CD4-positive, alpha-beta T cell treated with Interferon gamma for 1 hour (primary cell): ENCODE measurements at regions not wholly inside any gene's neighbourhood (a gene's known extent, or its start where the extent isn't known, plus 50 kb on each side); places are given as distances from the start of the nearest gene placed in this dataset.

Experiments
- DNase-seq: peaks from one replicate; pipeline ENCODE4 v3.0.0-alpha.2; 2020

DNA sequence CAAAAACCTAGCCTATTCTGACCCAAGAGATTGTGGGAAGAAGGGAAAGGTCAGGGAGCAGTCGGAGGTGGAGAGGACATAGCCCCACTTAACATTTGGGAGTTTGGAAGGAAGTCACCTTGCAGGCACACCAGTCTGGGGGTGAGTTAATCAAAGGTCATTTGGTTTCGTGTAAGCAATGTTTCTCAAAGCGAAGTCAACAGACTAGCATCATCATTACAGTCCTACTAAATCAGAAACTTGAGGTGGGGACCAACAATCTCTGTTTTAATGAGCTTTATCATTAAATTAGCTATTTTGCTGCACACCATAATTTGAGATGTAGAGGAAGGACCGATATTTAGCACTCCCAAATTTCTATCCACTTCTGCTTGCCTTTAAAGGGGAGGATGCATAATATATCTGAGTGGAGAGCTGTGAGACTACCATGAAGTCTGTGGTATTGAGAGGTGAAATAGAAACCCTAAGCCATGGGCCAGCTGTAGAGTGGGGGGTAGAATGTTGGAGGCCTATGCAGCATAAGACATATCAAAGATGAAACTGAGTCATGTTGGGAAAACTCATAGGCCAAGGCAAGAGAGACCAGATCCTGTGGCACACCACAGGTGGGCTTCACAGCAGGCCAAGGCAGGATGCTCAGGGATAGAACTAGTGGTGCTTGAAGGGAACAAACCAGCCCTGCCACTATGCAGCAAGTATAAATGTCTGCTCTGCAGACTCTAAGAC is 141.7 kb upstream of the ANKFN1 start:
- DNase-seq: no peak

DNA sequence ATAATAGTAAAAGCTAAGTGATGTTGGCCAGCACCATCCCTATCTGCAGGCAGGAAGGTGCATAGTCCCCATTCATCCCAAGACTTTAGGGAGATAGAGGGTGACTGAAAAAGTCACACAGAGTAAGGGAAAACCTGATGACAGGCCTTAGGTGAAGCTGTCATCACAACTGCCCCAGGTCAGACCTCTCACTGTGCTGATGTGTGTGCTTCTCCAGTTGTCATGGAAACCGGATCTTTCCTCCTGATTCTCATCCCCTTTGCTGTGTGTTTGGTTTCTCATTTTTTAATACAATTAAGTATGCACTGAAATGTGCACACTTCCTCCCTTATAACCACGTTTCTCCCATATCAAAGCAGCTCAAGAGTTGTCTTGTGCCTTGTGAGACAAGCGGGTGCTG is 135.1 kb upstream of the ANKFN1 start:
- no peak for DNase-seq

DNA sequence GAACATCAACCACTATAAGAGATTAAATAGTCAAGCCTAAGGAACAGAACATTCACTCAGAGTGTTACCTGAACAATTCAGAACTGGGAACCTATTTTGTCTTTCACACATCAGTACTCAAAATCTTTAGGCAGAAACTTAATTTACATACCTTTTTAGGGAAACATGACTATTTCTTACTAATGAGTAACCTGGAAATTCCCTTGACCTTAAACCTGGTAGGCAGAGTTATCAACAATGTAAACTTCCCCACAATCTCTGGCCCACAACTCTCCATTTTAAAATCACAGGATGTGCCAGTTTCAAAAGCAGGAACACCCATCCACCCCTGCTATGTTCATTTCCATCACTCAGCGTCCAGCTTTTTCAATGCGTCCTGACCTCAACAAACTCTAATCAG is 132.9 kb upstream of the ANKFN1 start:
- DNase-seq: no peak

DNA sequence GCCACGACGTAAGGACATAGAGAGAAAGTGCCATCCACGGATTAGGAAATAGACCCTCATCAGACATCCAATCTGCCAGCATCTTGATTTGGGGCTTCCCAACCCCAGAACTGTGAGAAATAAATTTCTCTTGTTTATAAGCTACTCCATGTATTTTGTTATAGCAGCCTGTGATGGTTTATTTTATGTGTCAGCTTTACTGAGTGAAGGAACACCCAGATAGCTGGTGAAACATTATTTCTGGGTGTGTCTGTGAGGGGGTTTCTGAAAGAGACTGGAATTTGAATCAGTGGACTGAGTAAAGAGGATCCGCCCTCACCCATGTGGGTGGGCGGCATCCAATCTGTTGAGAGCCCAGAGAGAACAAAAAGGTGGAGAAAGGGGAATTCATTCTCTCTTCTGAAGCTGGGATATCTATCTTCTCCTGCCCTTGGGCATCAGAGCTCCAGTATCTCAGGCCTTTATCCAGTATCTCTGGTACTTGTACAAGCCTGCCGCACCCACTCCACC is 131.5 kb upstream of the ANKFN1 start:
- DNase-seq: no peak

DNA sequence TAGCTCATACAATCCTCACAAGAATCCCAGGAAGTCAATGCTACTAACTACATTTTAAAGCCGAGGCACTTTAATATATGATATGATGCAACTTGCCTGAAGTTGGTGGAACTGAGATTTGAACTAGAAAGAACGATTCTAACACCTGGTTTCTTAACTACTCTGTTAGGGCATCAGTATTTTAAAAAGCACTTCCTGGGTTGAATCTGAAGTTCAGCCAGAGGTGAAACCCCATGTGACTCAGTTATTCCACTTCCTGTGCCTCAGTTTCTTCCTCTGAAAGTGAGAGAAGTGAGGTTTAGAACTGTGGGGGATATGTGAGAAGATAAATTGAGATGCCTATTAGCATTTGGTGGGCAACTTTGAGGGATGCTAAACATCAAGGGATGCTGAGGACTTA is 129.4 kb upstream of the ANKFN1 start:
- DNase-seq: no peak

DNA sequence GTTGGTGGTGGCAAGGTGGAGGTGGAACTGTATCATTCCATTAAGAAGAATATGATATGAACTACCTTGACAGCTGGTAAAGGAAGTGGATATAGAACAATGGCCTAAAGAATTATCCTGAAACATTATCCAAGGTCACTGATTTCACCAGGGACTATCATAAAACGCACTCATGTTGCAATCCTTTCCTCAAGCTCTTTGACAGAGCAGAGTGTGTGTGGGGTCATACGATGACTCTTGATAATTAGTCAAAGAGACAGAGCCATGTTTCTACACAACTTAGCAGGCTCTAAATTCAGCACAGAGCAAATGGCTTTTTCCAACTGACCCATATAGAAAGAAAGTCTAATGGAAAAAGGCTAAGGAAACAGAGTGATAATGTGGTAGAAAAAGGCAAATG is 126.4 kb upstream of the ANKFN1 start:
- DNase-seq: no peak

DNA sequence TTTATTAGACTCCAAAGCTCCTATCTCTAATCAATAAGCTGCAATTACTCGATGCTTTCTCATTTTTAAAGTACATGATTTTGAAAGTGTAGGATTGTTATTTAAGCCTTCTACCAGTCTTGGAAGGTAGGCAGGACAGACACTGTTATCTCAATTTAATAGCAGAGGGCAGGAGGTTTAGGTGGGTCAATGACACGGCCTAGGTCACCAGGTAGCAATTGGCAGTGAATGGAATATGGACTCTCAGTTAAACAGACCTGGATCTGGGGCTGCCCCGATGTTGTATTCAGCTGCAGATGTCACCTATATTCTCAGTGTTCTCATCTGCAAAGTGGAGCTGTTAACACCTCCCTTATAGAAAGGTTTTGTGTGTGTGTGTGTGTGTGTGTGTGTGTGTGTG is 124.4 kb upstream of the ANKFN1 start:
- DNase-seq: no peak

DNA sequence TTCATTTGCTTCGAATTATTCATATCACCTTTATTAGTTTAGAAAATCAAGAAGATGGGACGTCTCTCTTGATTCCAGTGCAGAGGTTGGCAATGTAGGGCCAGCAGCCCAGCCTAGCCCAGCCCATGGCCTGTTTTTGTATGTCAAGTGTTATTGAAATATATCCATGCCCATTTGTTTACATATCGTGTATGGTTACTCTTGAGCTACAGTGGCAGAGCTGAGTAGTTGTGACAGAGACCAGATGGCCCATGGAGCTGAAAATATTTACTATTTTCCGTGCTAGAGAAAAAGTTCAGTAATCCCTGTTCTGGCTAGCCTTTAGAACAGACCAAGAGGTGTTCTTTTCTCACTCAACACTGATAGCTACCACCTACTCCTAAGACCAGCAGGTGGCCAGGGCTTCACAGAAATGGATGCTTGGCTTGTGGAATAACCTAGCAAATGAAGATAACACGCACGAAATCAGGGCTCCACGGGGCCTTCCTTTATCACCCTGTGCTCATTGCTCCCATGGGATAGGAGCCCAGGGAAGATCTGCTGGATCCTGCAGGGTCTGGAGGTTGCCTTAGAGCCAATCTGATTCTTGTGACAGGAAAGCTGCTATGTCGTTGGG is 123.2 kb upstream of the ANKFN1 start:
- DNase-seq: no peak

DNA sequence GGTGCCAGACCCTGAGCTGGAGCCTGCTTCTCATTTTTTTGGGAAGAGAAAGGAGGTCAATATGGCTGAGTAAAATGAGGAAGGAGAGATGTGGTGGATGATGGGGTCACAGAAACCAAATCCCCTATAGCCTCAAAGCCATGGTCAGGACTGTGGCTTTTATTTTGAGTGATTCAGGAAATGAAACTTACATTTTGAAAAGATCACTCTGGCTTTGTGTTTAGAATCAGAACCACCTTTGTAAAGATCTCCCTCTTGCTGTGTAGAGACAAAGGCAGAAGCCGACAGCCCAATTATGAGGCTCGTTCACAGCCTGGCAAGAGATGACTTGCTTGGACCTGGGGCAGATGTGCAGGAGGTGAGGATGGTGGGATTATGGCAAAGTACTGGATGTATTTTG is 121.6 kb upstream of the ANKFN1 start:
- no peak for DNase-seq

DNA sequence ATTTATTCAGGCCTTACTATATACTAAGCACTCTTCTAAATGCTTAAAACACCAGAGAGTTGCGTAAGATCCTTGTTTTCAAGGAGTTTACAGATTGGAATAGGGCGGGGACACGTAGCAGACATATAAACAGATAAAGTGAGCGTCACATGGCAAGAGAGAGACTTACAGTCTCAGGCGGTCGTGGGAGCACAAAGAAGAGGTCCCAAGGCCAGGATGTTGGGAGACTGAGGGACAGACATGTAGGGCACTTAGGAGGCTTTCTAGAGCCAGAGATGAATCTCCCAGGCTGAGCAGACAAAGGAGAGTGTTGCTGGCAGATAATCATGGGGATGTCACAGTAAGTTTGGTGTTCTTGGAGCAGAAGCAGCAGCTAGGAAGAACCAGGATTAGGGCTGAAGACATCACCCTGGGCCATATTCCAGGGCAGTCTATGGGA is 119.1 kb upstream of the ANKFN1 start:
- DNase-seq: no peak

DNA sequence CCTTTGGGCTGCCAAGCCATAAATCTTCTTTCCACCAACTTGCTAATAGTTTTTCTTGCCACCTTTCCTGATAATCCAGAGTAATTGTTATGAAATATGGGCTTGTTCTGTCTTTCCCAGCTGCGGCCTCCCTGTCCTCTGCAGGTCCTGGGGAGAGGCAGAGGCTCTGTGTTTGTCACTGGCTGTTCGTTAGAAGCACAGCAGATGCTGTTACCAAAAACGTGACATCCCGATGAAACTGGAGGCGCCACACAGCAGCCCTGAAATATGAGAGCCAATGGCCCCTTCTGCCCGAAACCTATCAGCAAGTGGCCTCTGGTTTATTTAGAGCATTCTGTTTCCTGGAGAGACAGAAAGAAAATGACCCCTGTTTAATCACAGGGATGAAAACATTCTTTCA is 115.1 kb upstream of the ANKFN1 start:
- no peak for DNase-seq

DNA sequence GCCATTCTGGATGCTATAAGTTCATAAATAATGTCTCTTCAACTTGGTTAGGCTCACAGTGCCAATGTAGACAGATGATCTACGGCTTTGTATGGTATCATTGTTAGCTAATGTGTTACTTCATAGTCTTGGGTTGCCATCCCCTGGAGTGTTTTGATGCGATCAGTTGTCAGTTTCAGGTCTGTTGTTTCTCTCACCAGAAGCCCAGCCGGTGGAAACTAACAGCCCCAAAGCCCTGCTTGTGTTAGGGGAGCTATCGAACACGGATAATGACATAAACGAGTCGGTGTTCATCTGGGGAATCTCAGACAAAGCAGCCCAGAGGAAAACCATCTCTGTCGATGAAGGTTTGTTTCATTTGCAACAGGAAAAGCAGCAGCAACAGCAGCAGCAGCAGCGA is 107.4 kb upstream of the ANKFN1 start:
- no peak for DNase-seq

DNA sequence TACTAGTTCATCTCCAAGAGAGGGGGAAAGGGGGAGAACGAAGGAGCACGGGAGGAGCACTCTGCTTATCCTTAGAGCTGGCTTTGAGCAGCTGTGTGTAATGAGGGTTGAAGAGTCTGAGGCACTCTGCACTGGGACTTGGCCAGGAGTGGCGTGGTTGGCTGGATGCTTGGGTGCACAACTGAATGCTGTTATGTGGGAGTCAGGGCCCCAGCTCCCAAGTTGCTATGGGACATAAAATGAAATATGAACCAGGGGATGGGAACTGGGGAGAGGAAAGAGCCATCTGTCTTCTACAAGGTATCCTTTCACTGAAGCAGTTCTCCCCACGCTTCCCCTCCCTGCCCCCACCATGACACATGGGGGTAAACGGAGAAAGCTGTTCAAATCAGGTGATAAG is 105.9 kb upstream of the ANKFN1 start:
- DNase-seq: no peak

DNA sequence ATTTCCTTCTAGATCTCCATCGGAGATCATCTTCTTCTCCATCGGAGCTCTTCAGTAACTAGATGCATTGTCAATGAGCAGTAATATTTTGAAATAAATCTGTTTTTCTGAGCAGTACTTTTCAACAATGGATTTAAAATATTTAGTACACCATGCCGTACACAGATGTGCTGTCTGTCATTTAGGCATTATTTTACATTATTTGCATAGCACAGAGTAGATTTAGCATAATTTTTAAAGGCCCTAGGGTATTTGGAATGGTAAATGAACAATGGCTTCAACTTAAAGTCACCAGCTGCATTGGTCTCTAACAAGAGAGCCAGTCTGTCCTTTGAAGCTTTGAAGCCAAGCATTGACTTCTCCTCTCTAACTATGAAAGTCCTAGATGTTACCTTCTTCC is 95.4 kb upstream of the ANKFN1 start:
- DNase-seq: no peak

DNA sequence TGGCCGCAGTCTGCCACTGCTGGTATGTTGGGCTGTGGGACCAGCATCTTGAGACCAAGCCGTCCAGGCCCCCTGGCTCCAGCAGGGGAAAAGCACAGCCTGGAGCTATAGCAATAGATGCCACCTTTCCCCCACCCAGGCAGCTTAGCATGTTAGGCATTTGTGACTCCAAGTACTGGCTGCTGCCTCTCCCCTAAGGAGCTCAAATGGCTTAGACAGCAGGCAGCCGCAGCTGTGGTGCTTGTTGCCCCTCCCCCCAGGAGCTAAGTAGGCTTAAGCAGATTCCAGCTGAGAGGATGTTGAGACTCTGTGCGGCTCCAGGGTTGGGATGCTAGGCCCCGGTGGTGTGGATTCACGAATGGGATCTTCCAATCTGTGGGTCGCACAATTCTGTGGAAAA is 88.8 kb upstream of the ANKFN1 start:
- DNase-seq: no peak

DNA sequence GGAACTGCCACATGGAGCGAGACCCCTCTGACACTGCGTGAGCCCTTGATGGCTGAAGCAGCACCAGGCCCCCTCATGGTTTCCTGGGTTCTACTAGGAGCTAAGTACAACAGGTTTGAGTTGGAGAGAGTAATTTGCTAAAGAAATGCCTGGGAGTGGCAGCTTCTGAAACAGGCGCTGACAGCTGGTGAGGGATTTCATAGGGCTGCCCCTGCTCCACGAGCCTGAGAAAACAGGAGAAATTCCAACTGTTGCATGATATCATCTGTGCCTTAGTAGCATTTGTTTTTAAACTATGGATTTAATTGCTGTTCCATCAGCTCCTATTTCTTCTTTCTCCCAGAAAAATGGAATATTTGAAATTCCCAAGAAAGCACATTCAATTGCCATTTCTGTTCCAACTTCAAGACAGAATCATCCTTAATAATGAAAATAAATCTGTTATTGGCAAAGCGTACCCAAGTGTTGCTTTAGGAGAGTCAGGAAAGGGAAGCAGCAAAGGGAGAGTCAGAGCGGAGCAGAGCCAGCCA is 78.8 kb upstream of the ANKFN1 start:
- DNase-seq: no peak

DNA sequence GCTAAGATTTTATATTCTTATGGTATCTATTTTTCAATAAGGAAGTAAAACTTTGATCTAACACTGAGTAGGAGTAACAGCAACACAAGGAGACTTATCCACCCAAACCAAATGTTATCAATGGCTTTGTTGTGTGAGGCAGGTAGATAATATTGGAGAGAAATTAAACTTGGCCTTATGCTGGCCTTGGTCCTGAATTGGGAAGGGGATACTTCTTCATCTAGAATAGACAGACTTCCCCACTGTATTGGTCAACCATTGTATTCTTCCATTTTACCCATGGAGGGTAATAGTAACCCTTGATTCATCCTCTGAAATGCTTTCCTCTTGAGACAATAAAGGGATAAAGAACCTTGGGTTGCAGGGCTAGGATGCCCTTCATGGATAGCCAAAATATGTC is 76.3 kb upstream of the ANKFN1 start:
- DNase-seq: no peak

DNA sequence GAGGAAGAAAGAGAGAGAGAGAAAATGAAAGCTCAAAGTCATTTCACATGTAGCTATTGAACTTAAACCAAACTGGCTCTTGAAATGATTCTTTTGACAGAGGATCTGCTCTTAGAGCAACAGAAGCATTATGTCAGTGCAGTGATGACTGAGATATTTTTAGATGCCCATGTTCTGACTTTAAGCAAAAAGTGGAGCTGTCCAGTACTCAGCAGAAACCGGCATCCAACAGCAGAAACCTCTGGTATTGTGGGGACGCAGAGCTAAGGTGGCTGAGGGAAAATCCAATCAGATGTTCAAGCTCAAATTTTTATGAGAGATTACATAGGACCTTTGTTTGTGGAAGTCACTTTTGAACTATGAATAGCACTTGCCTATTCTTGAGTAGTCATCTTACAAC is 69.8 kb upstream of the ANKFN1 start:
- no peak for DNase-seq

DNA sequence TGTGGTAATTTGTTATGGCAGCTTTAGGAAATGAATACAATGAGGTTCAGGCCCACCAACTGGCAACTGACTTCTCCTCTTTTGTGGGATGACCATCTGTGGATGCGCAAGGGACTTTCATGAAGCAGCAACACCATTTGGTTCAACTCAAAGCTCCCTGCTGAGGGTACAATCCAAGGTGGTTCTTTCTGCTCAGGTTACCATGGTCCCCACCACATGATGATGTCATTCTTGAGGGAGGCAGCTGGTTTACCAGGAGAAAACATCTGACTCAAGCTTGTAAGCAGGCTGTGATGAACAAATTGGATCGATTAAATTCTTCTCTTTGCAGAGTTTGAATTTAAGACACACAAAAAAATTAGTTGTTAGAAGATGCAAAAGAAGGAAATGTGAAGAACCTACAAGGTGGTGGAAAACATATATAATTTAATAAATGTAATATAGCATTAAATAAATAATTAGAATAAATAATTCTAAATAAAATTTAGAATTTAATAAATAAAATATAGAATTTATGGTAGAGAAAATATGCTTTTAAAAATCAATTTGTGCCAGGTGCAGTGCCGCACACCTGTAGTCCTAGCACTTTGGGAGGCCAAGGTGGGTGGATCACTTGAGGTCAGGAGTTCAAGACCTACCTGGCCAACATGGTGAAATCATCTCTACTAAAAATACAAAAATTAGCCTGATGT is 67.6 kb upstream of the ANKFN1 start:
- no peak for DNase-seq

DNA sequence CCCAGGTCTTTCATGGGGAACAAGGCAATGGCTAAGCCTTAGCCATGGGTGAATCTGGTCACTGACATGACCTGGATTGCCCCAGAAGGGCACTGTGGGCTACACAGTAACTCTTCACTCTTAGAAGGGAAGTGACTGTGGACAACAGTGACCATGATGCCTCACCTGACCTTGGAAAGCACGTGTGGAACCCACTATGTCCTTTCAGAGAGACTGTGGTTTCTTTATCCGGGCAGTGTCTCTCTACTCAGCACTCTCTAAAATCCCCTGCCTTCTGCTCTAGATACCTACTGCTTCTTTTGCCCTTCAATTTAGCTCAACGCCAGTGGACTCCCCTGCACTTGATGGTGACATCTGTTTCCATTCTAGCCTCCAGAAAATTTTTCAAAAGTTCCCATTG is 66.1 kb upstream of the ANKFN1 start:
- no peak for DNase-seq

DNA sequence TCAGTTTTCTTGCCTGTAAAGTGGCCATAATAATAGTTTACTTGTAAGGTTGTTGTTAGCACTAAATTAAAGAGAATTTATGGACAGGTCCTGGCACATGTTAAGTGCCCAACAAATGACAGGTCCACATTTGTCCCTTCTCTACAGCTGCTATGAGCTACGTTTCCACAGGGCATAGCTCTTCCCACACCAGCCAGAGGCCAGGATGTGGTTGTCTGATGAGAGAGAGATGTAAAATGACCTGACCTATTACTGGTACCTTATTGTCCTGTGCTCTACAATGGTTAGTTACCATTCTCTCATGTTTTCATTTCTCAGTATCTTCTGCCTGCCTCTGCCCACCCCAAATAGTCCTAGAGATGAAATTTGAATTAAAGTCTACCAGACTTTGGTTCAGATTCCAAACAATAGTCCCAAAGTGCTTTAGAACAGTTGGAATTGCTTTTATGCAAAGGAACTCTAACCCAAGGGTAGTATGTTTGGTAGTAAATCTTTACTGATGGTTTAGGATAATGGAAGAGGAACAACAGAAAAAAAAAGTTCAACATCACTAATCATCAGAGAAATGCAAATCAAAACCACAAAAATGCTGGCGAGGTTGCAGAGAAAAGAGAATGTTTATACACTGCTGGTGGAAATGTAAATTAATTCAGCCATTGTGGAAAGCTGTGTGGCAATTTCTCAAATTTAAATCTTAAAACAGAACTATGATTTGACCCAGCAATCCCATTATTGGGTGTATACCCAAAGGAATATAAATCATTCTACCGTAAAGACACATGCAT is 57.1 kb upstream of the ANKFN1 start:
- DNase-seq: no peak

DNA sequence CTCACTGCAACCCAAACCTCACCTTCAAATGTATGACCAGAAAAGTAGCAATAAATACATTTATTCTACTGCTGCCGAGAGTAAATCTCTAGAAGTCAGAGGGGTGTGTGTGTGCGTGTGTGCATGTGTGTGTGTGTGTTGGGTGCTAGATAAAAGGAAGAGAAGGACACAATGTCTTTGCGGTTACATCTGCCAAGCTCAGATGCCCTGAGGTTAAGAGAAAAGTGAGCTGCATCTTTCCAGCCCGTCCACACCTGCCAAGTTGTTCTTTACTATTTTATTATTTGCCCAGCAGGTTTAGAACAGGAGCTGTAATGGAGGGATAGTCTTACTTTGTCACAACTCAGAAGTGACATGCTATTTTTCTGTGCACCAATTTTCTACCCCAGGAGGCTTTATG is 54.5 kb upstream of the ANKFN1 start:
- no peak for DNase-seq

DNA sequence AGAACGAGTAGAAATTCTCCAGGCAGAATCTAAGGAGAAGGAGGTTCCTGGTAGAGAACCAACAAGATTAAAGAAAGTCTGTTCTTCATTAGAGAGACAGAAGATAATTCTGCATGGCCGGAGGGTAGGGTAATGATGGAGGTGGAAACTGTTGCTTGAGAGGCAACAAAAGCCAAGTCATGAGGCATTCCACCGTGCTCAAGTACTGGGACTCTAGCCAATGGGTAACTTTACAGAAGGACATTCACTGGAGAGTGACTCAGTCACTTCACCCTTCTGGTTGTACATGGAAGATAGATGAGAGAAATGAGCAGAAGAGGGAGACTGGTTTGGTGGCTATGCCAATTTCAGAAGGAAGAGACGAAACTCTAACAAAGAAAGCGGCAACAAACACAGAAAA is 53.6 kb upstream of the ANKFN1 start:
- no peak for DNase-seq
